HCT116 (cell line): ENCODE measurements at regions not wholly inside any gene's neighbourhood (a gene's known extent, or its start where the extent isn't known, plus 50 kb on each side); places are given as distances from the start of the nearest gene placed in this dataset.

Experiments used
- ATAC-seq: fragments of 200-7000 bp; cut with Tn5 transposase; 2 replicates; pipeline ENCODE4 v1.9.1; 2020; ENCODE audit warnings: mild to moderate bottlenecking, moderate library complexity
- BruUV-seq: library from RNA; stranded (reverse); fragments of 400-500 nt; replicated peaks from 2 replicates; lab custom pipeline; 2021; lab: Mats Ljungman, UMichigan
- CTCF ChIA-PET: fragments of 300-600 bp; sonication (Branson Sonifier 250); formaldehyde crosslinking; loops from one replicate; lab custom pipeline; 2021; ENCODE audit warnings: antibody characterized with exemption; lab: Charles Lee
- POLR2A ChIA-PET: fragments of 300-600, 350-600 bp; sonication (Branson Sonifier 250); formaldehyde crosslinking; loops from one replicate; lab custom pipeline; 2021; ENCODE audit warnings: antibody characterized with exemption; lab: Charles Lee
- RAD21 ChIA-PET, 2 experiments: fragments of 300-600 bp; sonication (Branson Sonifier 250); formaldehyde crosslinking; loops; one replicate each; lab custom pipeline; 2023; ENCODE audit warnings: low total read pairs in 2 of 2; ENCODE audit not compliant: uncharacterized antibody in 2 of 2, unreplicated experiment in 2 of 2, low non-redundant PET in 1 of 2; lab: Charles Lee
- DNase-seq: peaks from one replicate; pipeline ENCODE4 v3.0.0-alpha.2; 2010; ENCODE audit warnings: low read depth, low spot score
- H2AFZ ChIP-seq: fragments of 200-600 bp; shearing (Covaris generic), sonication (generic); 2 replicates; pipeline ENCODE4 v1.6.1; 2017; ENCODE audit warnings: low read depth, mixed run types, mixed read lengths, antibody characterized with exemption, low read length; ENCODE audit not compliant: poor library complexity, severe bottlenecking
- H3K27ac ChIP-seq: 2 replicates; pipeline ENCODE4 v1.5.1; 2012; ENCODE audit warnings: low read depth, low read length
- H3K27me3 ChIP-seq: fragments of 200-600 bp; sonication (generic); 2 replicates; pipeline ENCODE4 v1.6.1; 2016; ENCODE audit warnings: mixed run types, low read length, mixed read lengths; ENCODE audit not compliant: insufficient read depth
- H3K36me3 ChIP-seq, 2 experiments: fragments of 200-500 bp in 1 of 2; fragments of 200-600 bp in 1 of 2; sonication (Bioruptor generic) in 1 of 2; sonication (generic) in 1 of 2; 2 replicates each; pipeline versions ENCODE4 v1.5.1 to v1.6.1; 2014 to 2016; ENCODE audit warnings: low read length in 2 of 2, inconsistent platforms in 1 of 2, mixed read lengths in 1 of 2, mixed run types in 1 of 2; ENCODE audit not compliant: insufficient read depth in 2 of 2, control insufficient read depth in 1 of 2
- H3K4me1 ChIP-seq, 2 experiments: fragments of 200-600 bp in 1 of 2; sonication (generic) in 1 of 2; 2 replicates each; pipeline versions ENCODE4 v1.5.1 to v1.6.1; 2012 to 2017; ENCODE audit warnings: low read length in 2 of 2, inconsistent platforms in 1 of 2, mild to moderate bottlenecking in 1 of 2, mixed read lengths in 1 of 2, mixed run types in 1 of 2, moderate library complexity in 1 of 2; ENCODE audit not compliant: insufficient read depth in 2 of 2, control insufficient read depth in 1 of 2
- H3K4me2 ChIP-seq: fragments of 200-600 bp; sonication (generic); 2 replicates; pipeline ENCODE4 v1.6.1; 2017; ENCODE audit warnings: mixed run types, low read length, mixed read lengths
- H3K4me3 ChIP-seq, 2 experiments: fragments of 200-600 bp in 1 of 2; sonication (generic) in 1 of 2; replicated peaks in 1 of 2; 2 replicates each; pipeline ENCODE4 v1.5.1; 2011 to 2016; ENCODE audit warnings: low read length in 2 of 2, control low read depth in 1 of 2, low read depth in 1 of 2, mild to moderate bottlenecking in 1 of 2, mixed read lengths in 1 of 2, mixed run types in 1 of 2
- H3K79me2 ChIP-seq: fragments of 200-600 bp; sonication (generic); 2 replicates; pipeline ENCODE4 v1.6.1; 2017; ENCODE audit warnings: mild to moderate bottlenecking, mixed run types, low read length, moderate library complexity, mixed read lengths; ENCODE audit not compliant: insufficient read depth
- H3K9ac ChIP-seq: fragments of 200-600 bp; sonication (generic); 2 replicates; pipeline ENCODE4 v1.6.1; 2016; ENCODE audit warnings: low read length, mixed read lengths
- H3K9me2 ChIP-seq: fragments of 200-600 bp; sonication (generic), shearing (Covaris generic); 2 replicates; pipeline ENCODE4 v1.6.1; 2017; ENCODE audit warnings: mixed run types, mild to moderate bottlenecking, moderate library complexity; ENCODE audit not compliant: insufficient read depth
- H3K9me3 ChIP-seq, 2 experiments: fragments of 200-500 bp in 1 of 2; fragments of 200-600 bp in 1 of 2; sonication (Bioruptor generic) in 1 of 2; sonication (generic) in 1 of 2; 2 replicates each; pipeline ENCODE4 v1.6.1; 2014 to 2017; ENCODE audit warnings: low read length in 2 of 2, mixed read lengths in 2 of 2, inconsistent platforms in 1 of 2, low read depth in 1 of 2, mild to moderate bottlenecking in 1 of 2, mixed run types in 1 of 2, moderate library complexity in 1 of 2; ENCODE audit not compliant: control insufficient read depth in 1 of 2, insufficient read depth in 1 of 2
- H4K20me1 ChIP-seq: fragments of 200-600 bp; sonication (generic), shearing (Covaris generic); 2 replicates; pipeline ENCODE4 v1.6.1; 2017; ENCODE audit warnings: mixed run types, mild to moderate bottlenecking, moderate library complexity; ENCODE audit not compliant: insufficient read depth
- CBX3 ChIP-seq: IDR thresholded peaks from 2 replicates; pipeline ENCODE4 v1.6.1; 2012; ENCODE audit warnings: low read depth
- CEBPB ChIP-seq: IDR thresholded peaks from 2 replicates; pipeline ENCODE4 v1.6.1; 2012; ENCODE audit warnings: low read depth
- EGR1 ChIP-seq: IDR thresholded peaks from 2 replicates; pipeline ENCODE4 v1.6.1; 2012; ENCODE audit warnings: low read depth
- EZH2 ChIP-seq: fragments of 200-600 bp; sonication (generic); IDR thresholded peaks from 2 replicates; pipeline ENCODE4 v1.6.1; 2017; ENCODE audit warnings: antibody characterized with exemption, mixed run types
- EZH2phosphoT487 ChIP-seq: fragments of 200-600 bp; IDR thresholded peaks from 2 replicates; pipeline ENCODE4 v1.6.1; 2018; ENCODE audit warnings: antibody characterized with exemption, borderline replicate concordance
- POLR2A ChIP-seq: IDR thresholded peaks from 2 replicates; pipeline ENCODE4 v1.7.0; 2011; ENCODE audit warnings: borderline replicate concordance; ENCODE audit not compliant: insufficient read depth, insufficient read length; ENCODE audit errors: extremely low read depth
- POLR2AphosphoS5 ChIP-seq: IDR thresholded peaks from 2 replicates; pipeline ENCODE4 v1.6.1; 2011; ENCODE audit warnings: mild to moderate bottlenecking, low read depth, low read length, moderate library complexity
- RAD21 ChIP-seq: IDR thresholded peaks from 2 replicates; pipeline ENCODE4 v1.6.1; 2012; ENCODE audit warnings: low read depth, mild to moderate bottlenecking
- REST ChIP-seq: IDR thresholded peaks from 2 replicates; pipeline ENCODE4 v1.6.1; 2012; ENCODE audit warnings: low read depth
- SIN3A ChIP-seq: IDR thresholded peaks from 2 replicates; pipeline ENCODE4 v1.6.1; 2012; ENCODE audit warnings: low read depth
- SRF ChIP-seq: IDR thresholded peaks from 2 replicates; pipeline ENCODE4 v1.6.1; 2012; ENCODE audit warnings: low read depth
- TCF7L2 ChIP-seq: IDR thresholded peaks from 2 replicates; pipeline ENCODE4 v1.7.0; 2011; ENCODE audit warnings: borderline replicate concordance, inconsistent platforms; ENCODE audit not compliant: insufficient read depth, insufficient read length; ENCODE audit errors: extremely low read depth
- ZBTB33 ChIP-seq: IDR thresholded peaks from 2 replicates; pipeline ENCODE4 v1.6.1; 2011; ENCODE audit warnings: mild to moderate bottlenecking, low read length, moderate library complexity; ENCODE audit not compliant: insufficient replicate concordance; ENCODE audit errors: extremely low read depth
- ZFX ChIP-seq: fragments of 450-650 bp; IDR thresholded peaks from 2 replicates; pipeline ENCODE4 v1.6.1; 2017
- ZNF274 ChIP-seq: fragments of 200-500 bp; sonication (Bioruptor generic); IDR thresholded peaks from 2 replicates; pipeline ENCODE4 v1.6.1; 2014; ENCODE audit warnings: mild to moderate bottlenecking, low read depth, low read length, inconsistent platforms
- intact Hi-C: fragments of 100-400 bp; cut with micrococcal nuclease; formaldehyde crosslinking; loops from 2 replicates; pipeline ENCODE4 v1.10.0; 2022
- TF ChIP-seq, protein P1 (sequence below): IDR thresholded peaks from 2 replicates; pipeline ENCODE4 v1.6.1; 2012
- TF ChIP-seq, protein P2 (sequence below), 3 experiments: fragments of 200-600 bp in 1 of 3; sonication (generic) in 1 of 3; IDR thresholded peaks in 2 of 3; conservative IDR thresholded peaks in 1 of 3; 2 replicates each; pipeline ENCODE4 v1.5.1; 2012 to 2017; ENCODE audit warnings: low read depth in 2 of 3, low read length in 2 of 3, antibody characterized with exemption in 1 of 3, borderline replicate concordance in 1 of 3, control low read depth in 1 of 3, mild to moderate bottlenecking in 1 of 3, mixed read lengths in 1 of 3, mixed run types in 1 of 3, moderate library complexity in 1 of 3; ENCODE audit not compliant: insufficient read depth in 1 of 3

DNA sequence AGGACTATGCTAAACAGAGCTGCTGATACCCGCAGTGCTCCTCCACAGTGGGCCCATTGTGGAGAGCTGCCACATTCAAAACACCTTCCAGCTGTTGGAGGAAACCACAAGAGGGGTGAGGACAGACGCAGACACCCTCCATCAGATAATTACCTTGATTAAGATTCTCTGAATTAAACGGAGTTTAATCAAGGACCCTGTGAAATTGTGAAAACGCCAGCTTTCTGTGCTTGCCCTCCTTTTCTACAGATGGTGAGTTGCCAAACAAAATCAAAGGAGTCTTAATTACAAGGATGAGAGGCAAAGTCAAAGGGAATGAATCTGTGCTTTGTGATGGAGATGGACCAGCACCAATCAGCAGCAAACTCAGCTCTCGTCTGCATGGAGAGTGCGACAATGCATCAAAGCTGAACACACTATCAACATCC lies 596.1 kb downstream of the ELAVL2 start:
- no TSS peak for BruUV-seq
- Histone ChIP-seq H3K4me2 (no peak overlapping the region), H3K9ac (no peak overlapping the region), H3K79me2 (no peaks in the 10 kb centered on the region), H3K36me3 (no peaks in the 10 kb centered on the region), H4K20me1 (no peaks in the 10 kb centered on the region), H2AFZ (no peak overlapping the region), H3K4me1 (no peaks in the 10 kb centered on the region), H3K27ac (no peak overlapping the region), H3K9me2 (no peaks in the 10 kb centered on the region), H3K27me3 (no peaks in the 10 kb centered on the region), H3K4me3 (no peak overlapping the region), H3K9me3 (peaks cover 0 to 26% of the 10 kb centered on the region in 2 experiments; a peak in 2 of 4 replicates)
- CTCF ChIA-PET = no interaction called here
- POLR2A ChIA-PET = no interaction called here
- no peak for DNase-seq
- ATAC-seq = no peak
- intact Hi-C loops = no loop called here
- RAD21 ChIA-PET = no interaction called here
- TF ChIP-seq EGR1 (no peak), REST (no peak), POLR2A (no peak), POLR2AphosphoS5 (no peak), SIN3A (no peak), EZH2 (no peak), EZH2phosphoT487 (no peak), TCF7L2 (no peak), ZNF274 (no peak), ZBTB33 (no peak), ZFX (no peak), CBX3 (no peak), SRF (no peak), RAD21 (no peak), CEBPB (no peak)
- TF ChIP-seq, protein P1, sequence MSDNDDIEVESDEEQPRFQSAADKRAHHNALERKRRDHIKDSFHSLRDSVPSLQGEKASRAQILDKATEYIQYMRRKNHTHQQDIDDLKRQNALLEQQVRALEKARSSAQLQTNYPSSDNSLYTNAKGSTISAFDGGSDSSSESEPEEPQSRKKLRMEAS = no peak
- TF ChIP-seq, protein P2, sequence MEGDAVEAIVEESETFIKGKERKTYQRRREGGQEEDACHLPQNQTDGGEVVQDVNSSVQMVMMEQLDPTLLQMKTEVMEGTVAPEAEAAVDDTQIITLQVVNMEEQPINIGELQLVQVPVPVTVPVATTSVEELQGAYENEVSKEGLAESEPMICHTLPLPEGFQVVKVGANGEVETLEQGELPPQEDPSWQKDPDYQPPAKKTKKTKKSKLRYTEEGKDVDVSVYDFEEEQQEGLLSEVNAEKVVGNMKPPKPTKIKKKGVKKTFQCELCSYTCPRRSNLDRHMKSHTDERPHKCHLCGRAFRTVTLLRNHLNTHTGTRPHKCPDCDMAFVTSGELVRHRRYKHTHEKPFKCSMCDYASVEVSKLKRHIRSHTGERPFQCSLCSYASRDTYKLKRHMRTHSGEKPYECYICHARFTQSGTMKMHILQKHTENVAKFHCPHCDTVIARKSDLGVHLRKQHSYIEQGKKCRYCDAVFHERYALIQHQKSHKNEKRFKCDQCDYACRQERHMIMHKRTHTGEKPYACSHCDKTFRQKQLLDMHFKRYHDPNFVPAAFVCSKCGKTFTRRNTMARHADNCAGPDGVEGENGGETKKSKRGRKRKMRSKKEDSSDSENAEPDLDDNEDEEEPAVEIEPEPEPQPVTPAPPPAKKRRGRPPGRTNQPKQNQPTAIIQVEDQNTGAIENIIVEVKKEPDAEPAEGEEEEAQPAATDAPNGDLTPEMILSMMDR (IDR thresholded peaks at IDR 0.05 in 2 of 3, conservative IDR thresholded peaks at IDR 0.05 in 1 of 3; ENCODE audit: borderline replicate concordance in 1 of 3, insufficient read depth in 1 of 3, low read depth in 2 of 3, low read length in 2 of 3) = no peak
